ENCODE measurements at regions not wholly inside any gene's neighbourhood (a gene's known extent, or its start where the extent isn't known, plus 50 kb on each side); places are given as distances from the start of the nearest gene placed in this dataset.

DNA sequence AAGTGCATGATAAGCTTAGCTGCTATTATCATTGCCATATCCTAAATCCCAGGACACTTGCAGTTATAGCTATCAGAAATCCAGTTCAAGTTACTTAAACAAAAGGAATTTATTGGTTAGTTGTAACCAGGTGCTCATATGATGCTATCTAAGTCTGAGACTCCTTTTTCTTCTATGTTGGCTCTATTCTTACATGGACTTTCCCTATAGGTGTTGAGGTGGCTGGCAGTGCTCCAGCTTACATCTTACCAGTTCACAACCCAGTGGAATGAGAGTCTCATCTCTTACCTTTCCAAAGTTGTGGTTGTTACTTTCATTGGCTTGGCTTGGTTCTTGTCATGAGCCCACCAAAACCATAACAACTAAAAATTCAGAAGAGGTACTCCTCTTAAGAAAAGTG lies 94.6 kb downstream of the DACT1 start:
- POLR2A ChIA-PET: no interaction called here
- no peak for DNase-seq (ENCODE audit: extremely low spot score)
- TF ChIP-seq, protein P1, sequence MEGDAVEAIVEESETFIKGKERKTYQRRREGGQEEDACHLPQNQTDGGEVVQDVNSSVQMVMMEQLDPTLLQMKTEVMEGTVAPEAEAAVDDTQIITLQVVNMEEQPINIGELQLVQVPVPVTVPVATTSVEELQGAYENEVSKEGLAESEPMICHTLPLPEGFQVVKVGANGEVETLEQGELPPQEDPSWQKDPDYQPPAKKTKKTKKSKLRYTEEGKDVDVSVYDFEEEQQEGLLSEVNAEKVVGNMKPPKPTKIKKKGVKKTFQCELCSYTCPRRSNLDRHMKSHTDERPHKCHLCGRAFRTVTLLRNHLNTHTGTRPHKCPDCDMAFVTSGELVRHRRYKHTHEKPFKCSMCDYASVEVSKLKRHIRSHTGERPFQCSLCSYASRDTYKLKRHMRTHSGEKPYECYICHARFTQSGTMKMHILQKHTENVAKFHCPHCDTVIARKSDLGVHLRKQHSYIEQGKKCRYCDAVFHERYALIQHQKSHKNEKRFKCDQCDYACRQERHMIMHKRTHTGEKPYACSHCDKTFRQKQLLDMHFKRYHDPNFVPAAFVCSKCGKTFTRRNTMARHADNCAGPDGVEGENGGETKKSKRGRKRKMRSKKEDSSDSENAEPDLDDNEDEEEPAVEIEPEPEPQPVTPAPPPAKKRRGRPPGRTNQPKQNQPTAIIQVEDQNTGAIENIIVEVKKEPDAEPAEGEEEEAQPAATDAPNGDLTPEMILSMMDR (IDR thresholded peaks at IDR 0.05; ENCODE audit: control extremely low read depth, extremely low read depth, low read depth, missing control alignments): no peak
- CTCF ChIA-PET: interaction anchor here (1.0 to 1.5 kb wide), 8 partner anchors 8 to 74 kb away, joined by 3 to 4 read pairs (median 3); no protein-coding TSS in a partner anchor

DNA sequence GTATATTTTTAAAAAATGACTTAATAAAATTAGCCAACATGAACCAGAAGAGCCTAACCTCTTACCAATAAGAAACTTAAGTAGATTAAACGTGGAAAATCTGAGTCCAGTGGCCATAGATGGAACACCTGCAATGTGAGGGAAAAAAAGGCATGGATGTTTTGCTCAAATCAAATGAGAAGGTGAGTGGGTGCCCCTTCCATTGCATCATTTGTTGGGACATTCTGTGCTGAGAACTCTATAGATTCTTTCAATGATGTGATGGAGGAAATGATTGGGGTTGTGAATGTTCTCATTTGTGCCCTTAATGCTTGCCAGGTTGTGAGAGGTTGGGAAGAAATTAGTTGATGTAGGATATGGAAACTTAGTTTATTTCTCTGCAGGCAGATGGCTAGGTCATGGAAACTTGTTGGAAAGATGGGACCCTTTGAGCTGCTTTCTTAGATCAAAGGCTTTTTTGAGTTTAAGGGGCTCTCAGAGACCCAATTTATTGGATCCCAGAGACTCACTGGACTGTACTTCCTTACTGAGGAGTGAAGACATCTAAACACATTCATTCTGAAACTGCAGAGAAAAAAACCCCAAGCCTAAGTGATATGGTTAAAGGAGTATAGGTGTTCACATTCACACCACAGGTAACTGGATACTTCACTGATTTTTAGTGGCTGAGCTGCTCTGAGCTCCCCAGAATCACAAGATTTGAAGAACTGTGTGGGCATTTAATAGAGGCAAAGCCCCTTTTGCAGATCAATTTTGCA lies 95.9 kb downstream of the DACT1 start:
- CTCF ChIA-PET: interaction anchor here (1.0 to 1.2 kb wide), 3 partner anchors 17 to 36 kb away, joined by 3 to 4 read pairs (median 3); no protein-coding TSS in a partner anchor
- DNase-seq (ENCODE audit: extremely low spot score): no peak
- TF ChIP-seq, protein P1 (IDR thresholded peaks at IDR 0.05; ENCODE audit: control extremely low read depth, extremely low read depth, low read depth, missing control alignments): no peak
- POLR2A ChIA-PET: no interaction called here

DNA sequence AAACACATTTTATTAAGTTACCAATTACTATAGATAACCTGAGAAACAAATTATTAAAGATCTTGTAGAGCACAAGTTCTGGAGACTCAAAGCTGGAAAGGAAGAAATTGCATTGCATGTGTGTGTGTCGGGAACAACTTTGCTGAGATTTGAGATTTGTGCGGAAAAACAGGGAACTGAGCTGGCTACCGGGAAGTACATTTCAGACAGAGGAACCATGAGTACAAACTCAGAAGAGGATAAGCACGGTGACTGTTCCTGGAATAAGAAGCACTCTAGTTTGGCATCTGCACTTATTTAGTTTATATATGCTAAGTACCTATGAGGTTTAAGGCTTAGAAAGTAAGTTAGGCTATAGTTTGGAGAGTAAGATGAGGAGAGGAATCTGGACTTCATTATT lies 97.8 kb downstream of the DACT1 start:
- POLR2A ChIA-PET: no interaction called here
- no peak for DNase-seq (ENCODE audit: extremely low spot score)
- TF ChIP-seq, protein P1 (IDR thresholded peaks at IDR 0.05; ENCODE audit: control extremely low read depth, extremely low read depth, low read depth, missing control alignments): no peak
- CTCF ChIA-PET: no interaction called here

DNA sequence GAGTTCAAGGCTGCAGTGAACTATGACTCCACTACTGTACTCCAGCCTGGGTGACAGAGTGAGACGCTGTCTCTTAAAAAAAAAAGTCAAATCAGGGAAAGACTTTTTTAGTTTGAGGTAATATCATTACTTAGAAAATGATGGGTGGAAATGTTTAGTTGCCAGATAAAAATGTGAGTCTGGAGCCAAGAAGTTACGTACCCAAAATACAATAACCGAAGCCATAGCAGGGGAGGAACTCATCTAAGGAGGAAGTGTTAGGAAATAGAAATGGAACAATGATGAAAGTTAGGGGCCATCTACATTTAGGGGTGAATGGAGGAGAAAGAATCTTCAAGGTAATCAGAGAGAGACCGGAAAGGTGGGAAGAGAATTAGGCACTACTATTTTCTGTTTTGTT lies 98.8 kb downstream of the DACT1 start:
- TF ChIP-seq, protein P1 (IDR thresholded peaks at IDR 0.05; ENCODE audit: control extremely low read depth, extremely low read depth, low read depth, missing control alignments): no peak
- DNase-seq (ENCODE audit: extremely low spot score): no peak
- ChIA-PET CTCF (no interaction called here), POLR2A (no interaction called here)

DNA sequence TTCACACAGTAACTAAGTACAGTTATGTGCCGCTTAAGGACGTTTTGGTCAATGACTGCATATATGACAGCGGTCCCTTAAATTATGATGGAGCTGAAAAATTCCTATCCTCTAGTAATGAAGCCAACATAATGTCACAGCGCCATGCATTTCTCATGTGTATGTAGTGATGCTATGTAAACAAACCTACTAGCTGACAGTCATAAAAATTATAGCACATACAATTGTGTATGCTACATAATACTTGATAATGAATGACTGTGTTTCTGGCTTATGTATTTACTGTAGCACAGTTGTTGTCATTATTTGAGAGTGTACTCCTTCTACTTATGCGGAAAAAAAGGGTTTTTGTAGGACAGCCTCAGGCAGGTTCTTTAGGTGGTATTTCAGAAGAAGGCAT lies 99.7 kb downstream of the DACT1 start:
- DNase-seq (ENCODE audit: extremely low spot score): no peak
- ChIA-PET POLR2A (no interaction called here), CTCF (interaction anchor here (1.0 to 1.1 kb wide), 2 partner anchors 28 to 52 kb away, joined by 3 read pairs; no protein-coding TSS in a partner anchor)
- TF ChIP-seq, protein P1 (IDR thresholded peaks at IDR 0.05; ENCODE audit: control extremely low read depth, extremely low read depth, low read depth, missing control alignments): no peak

DNA sequence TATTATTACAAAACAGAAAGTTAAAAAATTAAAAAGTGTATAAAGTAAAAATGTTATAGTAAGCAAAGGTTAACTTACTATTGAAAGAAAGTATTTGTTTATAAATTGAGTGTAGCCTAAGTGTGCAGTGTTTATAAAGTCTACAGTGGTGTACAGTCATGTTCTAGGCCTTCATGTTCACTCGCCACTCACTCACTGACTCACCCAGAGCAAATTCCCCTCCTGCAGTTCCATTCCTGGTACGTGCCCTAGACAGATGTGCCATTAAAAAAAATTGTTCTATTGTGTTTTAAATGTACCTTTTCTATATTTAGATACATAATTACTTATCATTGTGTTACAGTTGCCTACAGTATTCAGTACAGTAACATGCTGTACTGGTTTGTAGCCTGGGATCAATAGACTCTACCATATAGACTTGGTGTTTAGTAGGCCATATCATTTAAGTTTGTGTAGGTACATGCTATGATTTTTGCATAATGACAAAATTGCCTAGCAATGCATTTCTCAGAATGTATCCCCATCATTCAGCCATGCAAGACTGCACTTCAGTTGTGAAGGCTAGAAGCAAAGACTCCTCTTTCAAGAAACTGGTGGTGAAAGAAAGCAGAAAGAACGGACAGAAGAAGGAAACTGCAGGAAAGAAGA lies 100.6 kb downstream of the DACT1 start:
- no peak for DNase-seq (ENCODE audit: extremely low spot score)
- TF ChIP-seq, protein P1 (IDR thresholded peaks at IDR 0.05; ENCODE audit: control extremely low read depth, extremely low read depth, low read depth, missing control alignments): no peak
- ChIA-PET CTCF (interaction anchor here (1.0 kb wide), 1 partner anchor 51 kb away, joined by 3 read pairs; no protein-coding TSS in a partner anchor), POLR2A (no interaction called here)
